ENCODE measurements at regions not wholly inside any gene's neighbourhood (a gene's known extent, or its start where the extent isn't known, plus 50 kb on each side); places are given as distances from the start of the nearest gene placed in this dataset.

- no peaks in the 10 kb centered on the region for H3K36me3 ChIP-seq (replicated peaks in 1 of 2; ENCODE audit: control insufficient read depth in 1 of 2, insufficient read depth in 2 of 2, low read length in 1 of 2)
- TF ChIP-seq ZBTB33 (IDR thresholded peaks at IDR 0.05; ENCODE audit: borderline replicate concordance, low read depth) (no peak), USF2 (IDR thresholded peaks at IDR 0.05; ENCODE audit: borderline replicate concordance, low read depth, low read length) (no peak), EP300 (IDR thresholded peaks at IDR 0.05; ENCODE audit: borderline replicate concordance in 1 of 2, low read depth in 1 of 2, low read length in 1 of 2) (no peak), ELF1 (IDR thresholded peaks at IDR 0.05) (no peak), EZH2phosphoT487 (IDR thresholded peaks at IDR 0.05; ENCODE audit: borderline replicate concordance, low read depth) (no peak), FOXM1 (IDR thresholded peaks at IDR 0.05; ENCODE audit: low read depth) (no peak), TAF1 (IDR thresholded peaks at IDR 0.05; ENCODE audit: borderline replicate concordance, low read depth, low read length) (no peak), TEAD4 (IDR thresholded peaks at IDR 0.05; ENCODE audit: borderline replicate concordance, insufficient read depth) (no peak), FOXJ3 (CRISPR knock-in tag; IDR thresholded peaks at IDR 0.05) (no peak)
- H3K4me1 ChIP-seq (ENCODE audit: control insufficient read depth in 1 of 2, insufficient read depth in 2 of 2, low read depth in 1 of 2, low read length in 1 of 2): no peaks in the 10 kb centered on the region
- ChIA-PET CTCF (no interaction called here), POLR2A (no interaction called here)
- no peak overlapping the region for H3K9ac ChIP-seq
- no peaks in the 10 kb centered on the region for H4K20me1 ChIP-seq (ENCODE audit: insufficient read depth)
- no peak overlapping the region for H3K4me2 ChIP-seq
- H3K27me3 ChIP-seq (ENCODE audit: insufficient read depth): no peaks in the 10 kb centered on the region
- H3K9me2 ChIP-seq: no peaks in the 10 kb centered on the region
- H3K9me3 ChIP-seq: no peaks in the 10 kb centered on the region
- 20% methylated on average over 2 of the region's 2 CpGs for WGBS (ENCODE audit: low lambda C conversion rate)
- no peak overlapping the region for H3K27ac ChIP-seq (ENCODE audit: low read depth in 2 of 2, low read length in 1 of 2)
- H3K79me2 ChIP-seq (ENCODE audit: insufficient read depth): no peaks in the 10 kb centered on the region
- no peak overlapping the region for H3K4me3 ChIP-seq (ENCODE audit: low read depth in 2 of 2, low read length in 1 of 2)
- no peak for DNase-seq
- H2AFZ ChIP-seq (ENCODE audit: low read depth): no peak overlapping the region
- no peaks in the 10 kb centered on the region for H3F3A ChIP-seq (replicated peaks; ENCODE audit: insufficient read depth)
Measured at GRCh38 chr4:14653338-14653737, 348.9 kb upstream of the CPEB2 start.

- H3K36me3 ChIP-seq (replicated peaks in 1 of 2; ENCODE audit: control insufficient read depth in 1 of 2, insufficient read depth in 2 of 2, low read length in 1 of 2): no peaks in the 10 kb centered on the region
- 54% methylated on average over 5 of the region's 5 CpGs for WGBS (ENCODE audit: low lambda C conversion rate)
- no peaks in the 10 kb centered on the region for H3K4me1 ChIP-seq (ENCODE audit: control insufficient read depth in 1 of 2, insufficient read depth in 2 of 2, low read depth in 1 of 2, low read length in 1 of 2)
- TF ChIP-seq SIN3A (IDR thresholded peaks at IDR 0.05; ENCODE audit: borderline replicate concordance, low read depth, low read length): no peak
- TF ChIP-seq IRF3 (IDR thresholded peaks at IDR 0.05; ENCODE audit: low read depth, low read length): no peak
- TF ChIP-seq FOSL2 (IDR thresholded peaks at IDR 0.05; ENCODE audit: borderline replicate concordance, low read depth): no peak
- no peak for TF ChIP-seq USF1 (IDR thresholded peaks at IDR 0.05; ENCODE audit: borderline replicate concordance, low read depth)
- no peak for TF ChIP-seq GATA2 (CRISPR knock-in tag; IDR thresholded peaks at IDR 0.05)
- no peak for TF ChIP-seq USF2 (IDR thresholded peaks at IDR 0.05; ENCODE audit: borderline replicate concordance, low read depth, low read length)
- TF ChIP-seq MEF2A (IDR thresholded peaks at IDR 0.05; ENCODE audit: borderline replicate concordance, low read depth): no peak
- TF ChIP-seq EP300 (IDR thresholded peaks at IDR 0.05; ENCODE audit: borderline replicate concordance in 1 of 2, low read depth in 1 of 2, low read length in 1 of 2): no peak
- TF ChIP-seq FOXM1 (IDR thresholded peaks at IDR 0.05; ENCODE audit: low read depth): no peak
- no peaks in the 10 kb centered on the region for H4K20me1 ChIP-seq (ENCODE audit: insufficient read depth)
- H3K79me2 ChIP-seq (ENCODE audit: insufficient read depth): no peaks in the 10 kb centered on the region
- H2AFZ ChIP-seq (ENCODE audit: low read depth): no peak overlapping the region
- no peak overlapping the region for H3K4me3 ChIP-seq (ENCODE audit: low read depth in 2 of 2, low read length in 1 of 2)
- no peak overlapping the region for H3K4me2 ChIP-seq
- H3K27me3 ChIP-seq (ENCODE audit: insufficient read depth): no peaks in the 10 kb centered on the region
- no peaks in the 10 kb centered on the region for H3K9me3 ChIP-seq
- ChIA-PET POLR2A (no interaction called here), CTCF (no interaction called here)
- DNase-seq: no peak
- no peak overlapping the region for H3K9ac ChIP-seq
- no peak overlapping the region for H3K27ac ChIP-seq (ENCODE audit: low read depth in 2 of 2, low read length in 1 of 2)
- H3K9me2 ChIP-seq: no peaks in the 10 kb centered on the region
- H3F3A ChIP-seq (replicated peaks; ENCODE audit: insufficient read depth): no peaks in the 10 kb centered on the region
Measured at GRCh38 chr4:14659286-14659685, 343.0 kb upstream of the CPEB2 start.

All from SK-N-SH (cell line).